ENCODE measurements at regions not wholly inside any gene's neighbourhood (a gene's known extent, or its start where the extent isn't known, plus 50 kb on each side); places are given as distances from the start of the nearest gene placed in this dataset.
"Not testable (repeated sequence)": the region's sequence is repeated elsewhere in the genome, so short reads cannot be mapped to it uniquely, and the experiment has no call there.

DNA sequence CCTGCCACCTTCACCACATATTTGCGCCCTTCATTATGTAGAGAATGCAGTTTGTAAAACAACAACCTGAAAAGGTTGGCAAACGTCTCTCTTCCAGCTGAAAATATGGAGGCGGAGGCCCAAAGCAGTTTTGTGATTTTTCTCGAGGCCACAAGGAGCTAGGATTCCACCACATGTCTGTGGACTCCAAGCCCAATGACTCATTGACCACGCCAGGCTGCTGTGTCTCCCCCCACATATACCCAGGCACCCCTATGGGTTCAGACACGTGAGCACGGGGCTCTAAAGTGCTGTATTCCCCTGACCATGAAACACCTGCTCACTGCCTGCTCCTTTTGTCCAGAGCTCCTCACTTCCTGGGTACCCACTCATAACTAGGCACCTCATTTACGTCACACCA lies 121.4 kb upstream of the CDH5 start:
- H3K4me3 ChIP-seq (ENCODE audit: low read depth, low read length): no peak overlapping the region
- TF ChIP-seq, protein P1, sequence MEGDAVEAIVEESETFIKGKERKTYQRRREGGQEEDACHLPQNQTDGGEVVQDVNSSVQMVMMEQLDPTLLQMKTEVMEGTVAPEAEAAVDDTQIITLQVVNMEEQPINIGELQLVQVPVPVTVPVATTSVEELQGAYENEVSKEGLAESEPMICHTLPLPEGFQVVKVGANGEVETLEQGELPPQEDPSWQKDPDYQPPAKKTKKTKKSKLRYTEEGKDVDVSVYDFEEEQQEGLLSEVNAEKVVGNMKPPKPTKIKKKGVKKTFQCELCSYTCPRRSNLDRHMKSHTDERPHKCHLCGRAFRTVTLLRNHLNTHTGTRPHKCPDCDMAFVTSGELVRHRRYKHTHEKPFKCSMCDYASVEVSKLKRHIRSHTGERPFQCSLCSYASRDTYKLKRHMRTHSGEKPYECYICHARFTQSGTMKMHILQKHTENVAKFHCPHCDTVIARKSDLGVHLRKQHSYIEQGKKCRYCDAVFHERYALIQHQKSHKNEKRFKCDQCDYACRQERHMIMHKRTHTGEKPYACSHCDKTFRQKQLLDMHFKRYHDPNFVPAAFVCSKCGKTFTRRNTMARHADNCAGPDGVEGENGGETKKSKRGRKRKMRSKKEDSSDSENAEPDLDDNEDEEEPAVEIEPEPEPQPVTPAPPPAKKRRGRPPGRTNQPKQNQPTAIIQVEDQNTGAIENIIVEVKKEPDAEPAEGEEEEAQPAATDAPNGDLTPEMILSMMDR (IDR thresholded peaks at IDR 0.05; ENCODE audit: borderline replicate concordance, insufficient read depth, low read depth, low read length): no peak

DNA sequence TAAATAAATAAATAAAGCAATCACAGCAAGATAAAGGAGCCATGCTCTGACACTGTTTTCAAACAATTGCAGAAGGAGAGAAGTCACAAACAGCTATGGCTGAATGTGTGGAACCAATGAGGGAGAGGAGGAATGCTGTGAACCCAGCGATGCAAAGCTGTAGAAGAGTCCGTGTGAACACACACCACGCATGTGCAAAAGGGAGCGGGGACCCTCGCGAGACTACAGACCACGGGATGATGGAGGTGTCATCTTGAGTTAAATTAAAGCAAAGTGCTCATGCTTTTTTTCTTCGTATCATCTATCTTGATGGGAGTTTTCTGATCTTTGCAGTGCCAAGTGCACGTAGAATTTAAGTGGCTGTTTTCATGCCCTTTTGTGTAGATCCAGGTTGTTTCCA lies 123.8 kb upstream of the CDH5 start:
- no peak overlapping the region for H3K4me3 ChIP-seq (ENCODE audit: low read depth, low read length)
- TF ChIP-seq, protein P1 (IDR thresholded peaks at IDR 0.05; ENCODE audit: borderline replicate concordance, insufficient read depth, low read depth, low read length): no peak

DNA sequence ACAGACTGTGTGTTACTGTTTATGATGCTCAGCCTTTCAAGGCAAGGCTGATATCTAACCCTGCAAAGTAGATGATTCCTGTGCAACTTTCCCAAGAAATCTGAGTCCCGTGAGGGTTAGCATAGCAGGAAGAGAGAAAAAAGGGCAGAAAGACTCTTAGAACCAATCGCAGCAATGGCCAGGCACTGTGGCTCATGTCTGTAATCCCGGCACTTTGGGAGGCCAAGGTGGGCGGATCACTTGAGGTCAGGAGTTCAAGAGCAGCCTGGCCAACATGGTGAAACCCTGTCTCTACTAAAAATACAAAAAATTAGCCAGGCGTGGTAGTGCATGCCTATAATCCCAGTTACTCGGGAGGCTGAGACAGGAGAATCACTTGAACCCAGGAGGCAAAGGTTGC lies 124.3 kb upstream of the CDH5 start:
- H3K4me3 ChIP-seq (ENCODE audit: low read depth, low read length): not testable (repeated sequence)

DNA sequence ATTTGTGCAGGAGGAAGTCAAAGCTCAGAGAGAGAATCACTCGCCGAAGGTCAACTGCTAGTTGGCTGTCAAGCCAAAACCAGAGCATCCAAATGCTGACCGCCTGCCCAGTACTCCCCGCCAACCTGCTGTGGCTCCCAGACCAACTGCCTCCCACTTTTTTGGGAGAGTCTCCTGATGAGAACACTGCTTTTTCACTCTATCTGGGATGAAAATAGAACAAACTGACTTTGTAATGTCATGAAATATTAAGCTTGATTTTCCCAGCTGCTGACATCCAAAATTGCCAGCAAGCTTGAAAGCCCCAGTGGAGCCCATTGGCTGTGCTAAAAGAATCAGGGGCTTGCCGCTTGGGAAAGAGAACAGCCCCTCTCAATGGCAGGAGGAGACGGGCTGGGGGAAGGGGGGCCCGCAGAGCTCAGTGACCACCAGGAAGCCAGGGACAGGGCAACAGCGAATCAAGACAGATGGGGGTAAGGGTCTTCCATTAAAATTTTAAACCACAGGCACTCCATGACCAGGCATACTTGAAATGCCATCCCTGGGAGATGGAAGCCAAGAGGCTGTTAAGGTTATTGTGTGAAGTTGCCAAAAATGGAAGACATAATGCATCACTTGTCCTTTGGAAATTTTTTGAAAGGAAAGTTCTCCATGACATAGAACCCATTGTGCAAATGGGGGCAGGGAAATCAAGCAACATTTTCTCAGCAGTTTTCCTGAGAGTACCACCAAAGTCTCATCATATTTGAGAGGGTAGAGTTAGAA lies 125.7 kb upstream of the CDH5 start:
- no peak overlapping the region for H3K4me3 ChIP-seq (ENCODE audit: low read depth, low read length)
- TF ChIP-seq, protein P1 (IDR thresholded peaks at IDR 0.05; ENCODE audit: borderline replicate concordance, insufficient read depth, low read depth, low read length): no peak

DNA sequence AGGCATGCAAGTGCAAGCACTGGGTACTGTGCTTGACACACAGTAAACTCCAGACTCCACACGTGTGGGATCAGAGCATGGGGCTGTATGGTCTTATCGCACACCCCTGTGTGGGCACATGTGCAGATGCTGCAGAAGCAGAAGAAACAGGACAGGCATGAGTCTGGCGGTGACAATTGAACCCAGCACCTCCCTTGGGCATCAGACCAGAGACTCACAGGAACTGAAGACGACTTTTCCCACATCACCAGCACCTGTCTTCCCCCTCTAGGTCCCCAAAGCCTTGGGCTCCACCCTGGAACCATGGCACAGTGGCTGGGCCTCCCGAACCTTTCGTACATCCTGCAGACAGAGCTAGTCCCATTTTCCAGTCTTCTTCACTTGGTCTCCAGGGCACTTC lies 126.4 kb upstream of the CDH5 start:
- TF ChIP-seq, protein P1 (IDR thresholded peaks at IDR 0.05; ENCODE audit: borderline replicate concordance, insufficient read depth, low read depth, low read length): no peak
- H3K4me3 ChIP-seq (ENCODE audit: low read depth, low read length): no peak overlapping the region

DNA sequence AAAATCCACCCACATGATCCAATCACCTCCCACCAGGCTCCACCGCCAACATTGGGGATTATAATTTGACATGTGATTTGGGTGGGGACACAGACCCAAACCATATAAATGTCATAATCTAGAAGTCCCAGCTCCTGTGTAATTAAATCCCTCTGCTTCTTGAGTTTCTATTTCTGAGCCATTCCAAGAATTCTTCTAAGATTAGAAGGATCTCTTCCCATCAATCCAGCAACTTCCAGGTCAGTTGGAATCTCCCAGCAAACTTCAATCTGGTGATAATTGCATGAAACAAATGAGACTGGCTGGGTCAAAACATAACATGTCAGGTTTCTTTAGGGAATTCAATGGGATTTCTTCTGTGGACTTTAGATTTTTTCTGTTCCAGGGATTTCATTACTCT lies 127.8 kb upstream of the CDH5 start:
- no peak overlapping the region for H3K4me3 ChIP-seq (ENCODE audit: low read depth, low read length)
- TF ChIP-seq, protein P1 (IDR thresholded peaks at IDR 0.05; ENCODE audit: borderline replicate concordance, insufficient read depth, low read depth, low read length): no peak

DNA sequence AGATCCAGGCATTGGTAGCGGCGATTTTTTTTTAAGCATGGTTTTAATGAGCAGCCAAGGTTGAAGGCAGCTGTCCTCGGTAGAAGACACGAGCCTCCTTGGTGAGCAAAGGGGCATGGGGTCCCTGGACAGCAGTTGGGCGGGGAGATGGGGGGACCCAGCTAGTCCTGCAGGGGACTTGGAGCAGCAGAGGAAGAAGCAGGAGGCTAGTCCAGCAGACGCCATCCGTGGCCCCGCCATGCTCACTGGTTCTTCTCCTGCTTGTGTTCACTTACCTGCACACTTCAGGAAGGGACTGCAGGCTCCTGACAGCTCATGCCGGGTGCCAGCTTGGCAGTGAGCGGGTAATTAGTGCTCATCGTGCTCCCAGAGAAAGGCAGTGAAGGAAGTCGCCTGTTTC lies 130.2 kb upstream of the CDH5 start:
- no peak overlapping the region for H3K4me3 ChIP-seq (ENCODE audit: low read depth, low read length)
- TF ChIP-seq, protein P1 (IDR thresholded peaks at IDR 0.05; ENCODE audit: borderline replicate concordance, insufficient read depth, low read depth, low read length): no peak

Data from GM12875 (cell line).